Ovary (tissue), 7 donors: ENCODE measurements at regions not wholly inside any gene's neighbourhood (a gene's known extent, or its start where the extent isn't known, plus 50 kb on each side); places are given as distances from the start of the nearest gene placed in this dataset.

Source experiments
- DNase-seq, 5 donors: peaks; one replicate each; pipeline ENCODE4 v3.0.0-alpha.2; 2019 to 2020
- H3K27ac ChIP-seq, 2 donors: fragments of 200-600 bp; one replicate each; pipeline versions ENCODE4 v1.5.1 to v1.8.0; 2019 to 2022
- H3K27me3 ChIP-seq: fragments of 200-600 bp; one replicate; pipeline ENCODE4 v1.8.0; 2022
- H3K36me3 ChIP-seq: fragments of 200-600 bp; sonication (generic); one replicate; pipeline ENCODE4 v1.5.1; 2019
- H3K4me1 ChIP-seq: one replicate; pipeline ENCODE4 v1.8.1; 2013; ENCODE audit warnings: mild to moderate bottlenecking, moderate library complexity; ENCODE audit not compliant: insufficient read depth
- H3K4me3 ChIP-seq: fragments of 200-600 bp; sonication (generic); one replicate; pipeline ENCODE4 v1.5.1; 2017
- H3K9me3 ChIP-seq, 2 donors: fragments of 200-600 bp in 1 of 2; sonication (generic) in 1 of 2; one replicate each; pipeline versions ENCODE4 v1.5.1 to v1.8.1; 2013 to 2019; ENCODE audit warnings: mild to moderate bottlenecking in 1 of 2, moderate library complexity in 1 of 2
- EP300 ChIP-seq: sonication (generic); formaldehyde crosslinking; IDR thresholded peaks from one replicate; pipeline ENCODE4 v1.6.1; 2017; ENCODE audit warnings: antibody characterized with exemption
- POLR2A ChIP-seq: fragments of 450-650 bp; IDR thresholded peaks from one replicate; pipeline ENCODE4 v1.6.1; 2017; ENCODE audit warnings: antibody characterized with exemption, mild to moderate bottlenecking, moderate library complexity
- WGBS, 3 donors: extraction: QIAGEN DNeasy Blood & Tissue Kit in 1 of 3; methylation state at CpG; one replicate each; pipeline versions ENCODE4 v1.1.5 to v1.1.7; 2013 to 2017; 5-methylcytosine and 5-hydroxymethylcytosine counted together
- intact Hi-C, 4 donors: fragments of 100-400 bp; cut with DNase I; formaldehyde crosslinking; loops; one replicate each; pipeline versions ENCODE4 v1.11.0 to v1.15.1; 2022 to 2023
- TF ChIP-seq, protein P1 (sequence below), 3 donors: fragments of 450-650 bp in 2 of 3; fragments of 200-600 bp in 1 of 3; IDR thresholded peaks; one replicate each; pipeline versions ENCODE4 v1.5.1 to v1.8.0; 2016 to 2022; ENCODE audit warnings: antibody characterized with exemption in 3 of 3, mild to moderate bottlenecking in 1 of 3
- donor health status: DM: no; HTN: no; CAD: no; lungs with moderate emphysema.
- donor health status: DM: no; HTN: no; CAD: no.
- donor health status: Bipolar disorder and iron deficiency.
- donor health status: DM: no; HTN: no; CAD: no.
- donor health status: DM: yes; HTN: yes; CAD: no.

DNA sequence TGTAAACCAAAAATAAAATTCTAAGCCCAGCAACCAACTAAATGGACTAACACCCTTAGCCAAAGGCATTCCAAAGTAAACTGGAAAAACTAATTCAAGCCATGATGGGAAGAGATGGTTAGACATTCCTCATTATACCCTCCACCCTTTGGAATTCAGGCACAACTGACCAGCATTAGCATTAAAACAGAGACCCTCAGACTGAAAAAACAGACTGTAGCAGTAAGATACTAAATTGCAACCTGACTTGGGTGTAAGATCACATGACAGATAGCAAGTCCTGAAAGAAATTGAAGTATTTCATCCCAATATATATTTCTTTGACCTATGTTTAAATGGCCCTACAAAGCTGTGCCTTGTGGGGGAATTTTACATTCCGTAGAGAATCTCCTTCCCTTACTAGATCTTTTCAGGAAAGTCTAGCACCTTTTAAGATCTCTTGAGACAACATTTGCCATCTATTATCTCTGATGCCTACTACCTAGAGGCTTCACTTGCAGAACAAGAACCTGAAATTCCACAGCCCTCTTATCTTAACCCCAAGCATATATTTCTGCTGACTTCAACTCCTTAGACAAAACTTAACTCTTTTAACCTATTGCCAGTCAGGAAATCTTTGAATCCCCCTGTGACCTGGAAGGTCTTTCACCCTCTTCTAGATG, 750.2 kb upstream of the IGFBP3 start:
- TF ChIP-seq, protein P1, sequence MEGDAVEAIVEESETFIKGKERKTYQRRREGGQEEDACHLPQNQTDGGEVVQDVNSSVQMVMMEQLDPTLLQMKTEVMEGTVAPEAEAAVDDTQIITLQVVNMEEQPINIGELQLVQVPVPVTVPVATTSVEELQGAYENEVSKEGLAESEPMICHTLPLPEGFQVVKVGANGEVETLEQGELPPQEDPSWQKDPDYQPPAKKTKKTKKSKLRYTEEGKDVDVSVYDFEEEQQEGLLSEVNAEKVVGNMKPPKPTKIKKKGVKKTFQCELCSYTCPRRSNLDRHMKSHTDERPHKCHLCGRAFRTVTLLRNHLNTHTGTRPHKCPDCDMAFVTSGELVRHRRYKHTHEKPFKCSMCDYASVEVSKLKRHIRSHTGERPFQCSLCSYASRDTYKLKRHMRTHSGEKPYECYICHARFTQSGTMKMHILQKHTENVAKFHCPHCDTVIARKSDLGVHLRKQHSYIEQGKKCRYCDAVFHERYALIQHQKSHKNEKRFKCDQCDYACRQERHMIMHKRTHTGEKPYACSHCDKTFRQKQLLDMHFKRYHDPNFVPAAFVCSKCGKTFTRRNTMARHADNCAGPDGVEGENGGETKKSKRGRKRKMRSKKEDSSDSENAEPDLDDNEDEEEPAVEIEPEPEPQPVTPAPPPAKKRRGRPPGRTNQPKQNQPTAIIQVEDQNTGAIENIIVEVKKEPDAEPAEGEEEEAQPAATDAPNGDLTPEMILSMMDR (IDR thresholded peaks at IDR 0.05), result no peak
- TF ChIP-seq POLR2A (no peak), EP300 (no peak)
- Histone ChIP-seq H3K27ac (no peak overlapping the region), H3K36me3 (no peaks in the 10 kb centered on the region), H3K4me3 (no peak overlapping the region), H3K9me3 (no peaks in the 10 kb centered on the region), H3K4me1 (no peaks in the 10 kb centered on the region), H3K27me3 (no peaks in the 10 kb centered on the region)
- intact Hi-C loops, result no loop called here
- no peak for DNase-seq
- WGBS, 3 donors, result 95 to 98% (median 97%) methylated on average over 1 of the region's 1 CpG

DNA sequence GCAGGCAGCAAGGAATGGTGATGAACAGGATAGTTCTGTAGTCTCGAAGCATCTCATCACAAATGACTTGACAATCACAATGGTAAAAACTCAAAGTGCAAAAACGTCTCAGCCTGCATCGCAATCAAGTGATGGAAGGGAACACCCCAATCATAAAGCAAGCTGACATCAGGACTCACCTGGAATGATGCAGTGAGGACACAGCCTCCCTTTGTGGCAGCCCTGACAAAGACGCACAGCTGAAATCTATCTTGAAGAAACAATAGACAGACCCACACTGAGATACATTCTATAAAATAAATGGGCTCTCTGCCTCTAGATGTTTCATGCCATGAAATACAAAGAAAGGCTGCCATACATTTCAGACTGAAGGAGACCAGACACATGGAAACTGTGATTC, 748.0 kb upstream of the IGFBP3 start:
- Histone ChIP-seq H3K27me3 (no peaks in the 10 kb centered on the region), H3K9me3 (no peaks in the 10 kb centered on the region), H3K4me1 (no peaks in the 10 kb centered on the region), H3K27ac (no peak overlapping the region), H3K36me3 (no peaks in the 10 kb centered on the region), H3K4me3 (no peak overlapping the region)
- DNase-seq, result no peak
- intact Hi-C loops, result no loop called here
- WGBS, 3 donors, result 93 to 95% (median 94%) methylated on average over 4 of the region's 4 CpGs
- TF ChIP-seq EP300, result no peak
- TF ChIP-seq, protein P1 (IDR thresholded peaks at IDR 0.05), result no peak
- no peak for TF ChIP-seq POLR2A

DNA sequence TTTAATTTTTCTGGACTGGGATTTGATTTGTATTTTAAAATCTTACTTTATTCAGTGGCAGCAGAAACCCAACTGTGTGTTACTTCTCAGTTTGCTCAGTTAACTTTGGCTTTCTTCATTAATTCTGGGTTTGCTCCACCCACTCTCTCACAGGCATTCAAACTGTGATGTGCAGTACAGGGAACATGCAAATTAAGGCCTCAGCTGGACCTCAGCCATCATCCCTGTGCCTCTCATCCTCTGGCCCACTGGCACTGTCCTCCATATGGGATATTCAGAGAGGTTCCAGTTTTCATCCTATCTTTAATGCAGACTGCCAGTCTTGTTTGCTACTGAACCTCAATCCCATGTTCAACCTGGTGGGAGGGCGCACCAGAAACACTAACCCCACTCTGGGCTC, 743.4 kb upstream of the IGFBP3 start:
- no peak overlapping the region for H3K27ac ChIP-seq
- WGBS, 3 donors, result 96 to 100% (median 100%) methylated on average over 1 of the region's 1 CpG
- no peaks in the 10 kb centered on the region for H3K27me3 ChIP-seq
- H3K4me3 ChIP-seq, result no peak overlapping the region
- no peak for TF ChIP-seq POLR2A
- no peak for TF ChIP-seq EP300
- TF ChIP-seq, protein P1 (IDR thresholded peaks at IDR 0.05), result no peak
- DNase-seq, result no peak
- no peaks in the 10 kb centered on the region for H3K36me3 ChIP-seq
- intact Hi-C loops, result no loop called here
- no peaks in the 10 kb centered on the region for H3K4me1 ChIP-seq
- H3K9me3 ChIP-seq, result no peaks in the 10 kb centered on the region

DNA sequence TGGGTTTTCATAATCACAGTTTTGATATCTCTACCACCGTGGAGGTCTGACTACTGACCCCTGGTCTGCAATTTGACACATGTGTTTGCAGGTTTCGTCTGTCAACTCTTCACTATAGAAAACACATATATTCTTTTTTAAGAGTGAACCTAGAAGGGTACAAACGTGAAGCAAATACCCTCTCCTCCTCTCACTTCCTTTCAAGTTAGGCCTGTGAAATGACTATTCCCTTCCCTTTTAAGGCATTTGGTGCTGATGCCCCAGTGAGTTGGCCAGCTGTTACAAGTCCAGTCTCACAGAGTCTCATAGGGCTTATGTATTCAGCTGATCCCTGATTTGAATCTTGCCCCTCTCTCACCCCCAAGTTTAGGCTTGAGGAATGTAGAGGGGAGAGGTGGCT, 742.0 kb upstream of the IGFBP3 start:
- no peaks in the 10 kb centered on the region for H3K9me3 ChIP-seq
- intact Hi-C loops, result no loop called here
- TF ChIP-seq, protein P1 (IDR thresholded peaks at IDR 0.05), result no peak
- no peak for TF ChIP-seq POLR2A
- no peak for TF ChIP-seq EP300
- H3K27me3 ChIP-seq, result no peaks in the 10 kb centered on the region
- no peak overlapping the region for H3K27ac ChIP-seq
- H3K4me3 ChIP-seq, result no peak overlapping the region
- H3K36me3 ChIP-seq, result no peaks in the 10 kb centered on the region
- WGBS, 3 donors, result 60 to 73% (median 70%) methylated on average over 3 of the region's 3 CpGs
- no peaks in the 10 kb centered on the region for H3K4me1 ChIP-seq
- no peak for DNase-seq
